ENCODE measurements at regions not wholly inside any gene's neighbourhood (a gene's known extent, or its start where the extent isn't known, plus 50 kb on each side); places are given as distances from the start of the nearest gene placed in this dataset.

DNA sequence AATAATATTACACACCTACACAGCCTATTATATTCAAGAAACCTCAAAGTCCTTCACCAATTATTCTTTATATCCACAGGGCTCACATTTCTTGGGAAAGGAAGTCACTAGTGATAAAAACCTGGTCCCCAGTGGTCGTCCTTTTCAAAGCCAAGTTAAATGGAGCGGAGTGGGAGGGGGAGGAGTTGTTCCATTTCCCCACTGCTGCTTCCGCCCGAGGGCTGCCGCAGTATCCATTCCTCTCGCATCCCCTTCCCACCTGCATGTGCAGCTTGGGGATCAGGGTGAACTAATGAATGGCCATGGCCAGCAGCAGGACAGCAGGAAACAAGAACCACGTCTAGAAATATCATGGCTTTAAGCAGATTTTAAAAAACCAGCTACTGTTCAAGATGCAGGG is 76.4 kb upstream of the SEMA6D start:
- no peaks in the 10 kb centered on the region for H3K27me3 ChIP-seq (ENCODE audit: control insufficient read depth, low read length)
- no peaks in the 10 kb centered on the region for H3F3A ChIP-seq (ENCODE audit: control insufficient read depth, insufficient read depth)
- no peak overlapping the region for H3K27ac ChIP-seq (ENCODE audit: low read depth, low read length)
- no peaks in the 10 kb centered on the region for H3K9me3 ChIP-seq (ENCODE audit: control insufficient read depth, insufficient read depth, low read length)
- H3K4me1 ChIP-seq (ENCODE audit: control insufficient read depth, low read length) = no peaks in the 10 kb centered on the region
- no peaks in the 10 kb centered on the region for H3K36me3 ChIP-seq (ENCODE audit: control insufficient read depth, low read length)
- no peak for TF ChIP-seq EZH2phosphoT487 (IDR thresholded peaks at IDR 0.05; ENCODE audit: borderline replicate concordance, low read length)
- TF ChIP-seq, protein P1, sequence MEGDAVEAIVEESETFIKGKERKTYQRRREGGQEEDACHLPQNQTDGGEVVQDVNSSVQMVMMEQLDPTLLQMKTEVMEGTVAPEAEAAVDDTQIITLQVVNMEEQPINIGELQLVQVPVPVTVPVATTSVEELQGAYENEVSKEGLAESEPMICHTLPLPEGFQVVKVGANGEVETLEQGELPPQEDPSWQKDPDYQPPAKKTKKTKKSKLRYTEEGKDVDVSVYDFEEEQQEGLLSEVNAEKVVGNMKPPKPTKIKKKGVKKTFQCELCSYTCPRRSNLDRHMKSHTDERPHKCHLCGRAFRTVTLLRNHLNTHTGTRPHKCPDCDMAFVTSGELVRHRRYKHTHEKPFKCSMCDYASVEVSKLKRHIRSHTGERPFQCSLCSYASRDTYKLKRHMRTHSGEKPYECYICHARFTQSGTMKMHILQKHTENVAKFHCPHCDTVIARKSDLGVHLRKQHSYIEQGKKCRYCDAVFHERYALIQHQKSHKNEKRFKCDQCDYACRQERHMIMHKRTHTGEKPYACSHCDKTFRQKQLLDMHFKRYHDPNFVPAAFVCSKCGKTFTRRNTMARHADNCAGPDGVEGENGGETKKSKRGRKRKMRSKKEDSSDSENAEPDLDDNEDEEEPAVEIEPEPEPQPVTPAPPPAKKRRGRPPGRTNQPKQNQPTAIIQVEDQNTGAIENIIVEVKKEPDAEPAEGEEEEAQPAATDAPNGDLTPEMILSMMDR (IDR thresholded peaks at IDR 0.05; ENCODE audit: low read depth, low read length, poor library complexity, severe bottlenecking) = no peak
- H3K4me3 ChIP-seq (ENCODE audit: low read length) = no peak overlapping the region
- H3K79me2 ChIP-seq (ENCODE audit: control insufficient read depth, low read length) = no peaks in the 10 kb centered on the region
- no peaks in the 10 kb centered on the region for H4K20me1 ChIP-seq (ENCODE audit: control insufficient read depth, insufficient read depth, low read depth, low read length)
- H3K4me2 ChIP-seq (ENCODE audit: low read length) = no peak overlapping the region
- H3K9me2 ChIP-seq (replicated peaks; ENCODE audit: control insufficient read depth, low read length) = no peaks in the 10 kb centered on the region

DNA sequence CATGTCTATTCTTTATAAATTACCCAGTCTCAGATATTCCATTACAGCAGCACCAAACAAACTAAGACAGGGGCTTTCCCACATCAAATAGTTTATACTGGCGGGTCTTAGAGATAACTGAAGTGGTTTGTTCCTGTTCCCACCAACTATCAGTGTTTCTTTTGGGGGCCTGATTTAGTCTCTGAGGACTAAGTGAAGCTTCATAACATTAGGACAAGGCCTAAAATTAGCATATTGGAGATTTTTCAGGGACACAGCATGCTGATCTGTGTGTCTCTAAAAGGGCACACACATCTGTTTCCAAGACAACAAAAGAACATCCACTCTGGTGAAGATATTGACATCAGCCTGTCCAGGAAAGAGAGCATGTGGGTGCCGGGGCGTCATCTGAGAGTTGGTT is 72.6 kb upstream of the SEMA6D start:
- H3K4me3 ChIP-seq (ENCODE audit: low read length) = no peak overlapping the region
- no peak for TF ChIP-seq EZH2phosphoT487 (IDR thresholded peaks at IDR 0.05; ENCODE audit: borderline replicate concordance, low read length)
- TF ChIP-seq, protein P1 (IDR thresholded peaks at IDR 0.05; ENCODE audit: low read depth, low read length, poor library complexity, severe bottlenecking) = no peak
- H3K36me3 ChIP-seq (ENCODE audit: control insufficient read depth, low read length) = no peaks in the 10 kb centered on the region
- no peak overlapping the region for H3K4me2 ChIP-seq (ENCODE audit: low read length)
- H3K9me2 ChIP-seq (replicated peaks; ENCODE audit: control insufficient read depth, low read length) = no peaks in the 10 kb centered on the region
- H3K4me1 ChIP-seq (ENCODE audit: control insufficient read depth, low read length) = no peaks in the 10 kb centered on the region
- no peaks in the 10 kb centered on the region for H3K9me3 ChIP-seq (ENCODE audit: control insufficient read depth, insufficient read depth, low read length)
- no peaks in the 10 kb centered on the region for H4K20me1 ChIP-seq (ENCODE audit: control insufficient read depth, insufficient read depth, low read depth, low read length)
- H3F3A ChIP-seq (ENCODE audit: control insufficient read depth, insufficient read depth) = no peaks in the 10 kb centered on the region
- no peak overlapping the region for H3K27ac ChIP-seq (ENCODE audit: low read depth, low read length)
- no peaks in the 10 kb centered on the region for H3K27me3 ChIP-seq (ENCODE audit: control insufficient read depth, low read length)
- no peaks in the 10 kb centered on the region for H3K79me2 ChIP-seq (ENCODE audit: control insufficient read depth, low read length)

DNA sequence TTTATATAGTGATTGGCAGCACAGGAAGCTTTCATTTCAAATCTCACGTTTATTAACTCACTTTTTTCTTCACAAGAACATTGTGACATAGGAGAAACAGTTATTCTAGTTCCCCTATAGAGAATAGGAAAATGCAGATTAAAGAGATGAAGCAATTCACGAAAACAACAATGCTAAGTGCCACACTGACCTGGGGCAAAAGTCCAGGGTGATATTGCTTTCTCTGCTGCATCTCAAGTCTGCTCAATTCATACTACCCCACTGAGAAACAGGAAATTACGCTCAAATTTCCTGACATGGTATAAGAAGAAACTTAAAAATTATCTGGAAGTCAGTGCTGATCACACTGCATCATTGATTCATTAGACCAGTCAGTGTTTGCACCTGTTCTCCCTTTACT is 66.7 kb upstream of the SEMA6D start:
- no peak for TF ChIP-seq EZH2phosphoT487 (IDR thresholded peaks at IDR 0.05; ENCODE audit: borderline replicate concordance, low read length)
- TF ChIP-seq, protein P1 (IDR thresholded peaks at IDR 0.05; ENCODE audit: low read depth, low read length, poor library complexity, severe bottlenecking) = no peak
- H3K36me3 ChIP-seq (ENCODE audit: control insufficient read depth, low read length) = no peaks in the 10 kb centered on the region
- H3K27ac ChIP-seq (ENCODE audit: low read depth, low read length) = no peak overlapping the region
- H3K27me3 ChIP-seq (ENCODE audit: control insufficient read depth, low read length) = no peaks in the 10 kb centered on the region
- H3K79me2 ChIP-seq (ENCODE audit: control insufficient read depth, low read length) = no peaks in the 10 kb centered on the region
- H3K9me2 ChIP-seq (replicated peaks; ENCODE audit: control insufficient read depth, low read length) = no peaks in the 10 kb centered on the region
- no peaks in the 10 kb centered on the region for H3K4me1 ChIP-seq (ENCODE audit: control insufficient read depth, low read length)
- H3K4me2 ChIP-seq (ENCODE audit: low read length) = no peak overlapping the region
- no peaks in the 10 kb centered on the region for H3F3A ChIP-seq (ENCODE audit: control insufficient read depth, insufficient read depth)
- no peak overlapping the region for H3K4me3 ChIP-seq (ENCODE audit: low read length)
- no peaks in the 10 kb centered on the region for H4K20me1 ChIP-seq (ENCODE audit: control insufficient read depth, insufficient read depth, low read depth, low read length)
- no peaks in the 10 kb centered on the region for H3K9me3 ChIP-seq (ENCODE audit: control insufficient read depth, insufficient read depth, low read length)

DNA sequence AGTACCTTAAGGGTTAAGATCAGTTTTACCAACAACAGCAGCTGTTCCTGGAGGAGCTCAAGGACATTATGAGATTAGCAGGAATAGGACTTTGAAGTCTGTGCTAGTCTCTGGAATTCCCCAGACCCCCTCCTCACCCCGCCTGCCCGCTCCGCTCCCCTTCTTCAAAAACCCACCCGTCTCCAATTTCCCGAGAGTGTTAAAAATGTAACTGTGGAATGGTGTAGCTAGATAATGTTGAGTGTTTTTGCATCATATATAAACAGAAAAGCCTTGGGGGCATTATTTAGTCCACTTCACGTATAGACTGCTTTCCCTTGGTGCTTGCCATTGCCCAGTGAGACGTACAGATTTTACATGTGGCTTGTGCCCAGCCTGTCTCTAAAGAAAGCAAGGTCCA is 65.0 kb upstream of the SEMA6D start:
- no peaks in the 10 kb centered on the region for H3K9me3 ChIP-seq (ENCODE audit: control insufficient read depth, insufficient read depth, low read length)
- no peaks in the 10 kb centered on the region for H3K36me3 ChIP-seq (ENCODE audit: control insufficient read depth, low read length)
- TF ChIP-seq, protein P1 (IDR thresholded peaks at IDR 0.05; ENCODE audit: low read depth, low read length, poor library complexity, severe bottlenecking) = no peak
- no peak for TF ChIP-seq EZH2phosphoT487 (IDR thresholded peaks at IDR 0.05; ENCODE audit: borderline replicate concordance, low read length)
- no peak overlapping the region for H3K4me2 ChIP-seq (ENCODE audit: low read length)
- no peak overlapping the region for H3K27ac ChIP-seq (ENCODE audit: low read depth, low read length)
- no peaks in the 10 kb centered on the region for H3F3A ChIP-seq (ENCODE audit: control insufficient read depth, insufficient read depth)
- H3K9me2 ChIP-seq (replicated peaks; ENCODE audit: control insufficient read depth, low read length) = no peaks in the 10 kb centered on the region
- no peaks in the 10 kb centered on the region for H4K20me1 ChIP-seq (ENCODE audit: control insufficient read depth, insufficient read depth, low read depth, low read length)
- H3K4me3 ChIP-seq (ENCODE audit: low read length) = no peak overlapping the region
- H3K4me1 ChIP-seq (ENCODE audit: control insufficient read depth, low read length) = no peaks in the 10 kb centered on the region
- H3K27me3 ChIP-seq (ENCODE audit: control insufficient read depth, low read length) = no peaks in the 10 kb centered on the region
- H3K79me2 ChIP-seq (ENCODE audit: control insufficient read depth, low read length) = no peaks in the 10 kb centered on the region
